Stimulated activated CD4-positive, alpha-beta T cell treated with anti-CD3 and anti-CD28 coated beads, Interleukin-12 subunit alpha, Interleukin-12 subunit beta, amount 100 ng/mL, for 24 hours (primary cell): ENCODE measurements at regions not wholly inside any gene's neighbourhood (a gene's known extent, or its start where the extent isn't known, plus 50 kb on each side); places are given as distances from the start of the nearest gene placed in this dataset.

Experiments
- DNase-seq, 2 experiments: peaks; one replicate each; pipeline ENCODE4 v3.0.0-alpha.2; 2020; ENCODE audit warnings: low read depth in 2 of 2

- DNase-seq, result peak; percentile 24 to 28
These were observed 418.9 kb downstream of the KLF12 start for GRCh38 chr13:73715114-73715910.

- no peak for DNase-seq
These were observed 419.7 kb downstream of the KLF12 start for GRCh38 chr13:73714522-73714921.

- DNase-seq, result peak in 1 of 2 experiments; percentile 20
These were observed 425.7 kb downstream of the KLF12 start for GRCh38 chr13:73708393-73708985.

GRCh38 chr13:73704587-73704986 is 429.6 kb downstream of the KLF12 start:
- DNase-seq, result no peak

- DNase-seq, result no peak
These were observed 430.6 kb downstream of the KLF12 start for GRCh38 chr13:73703606-73704005.

GRCh38 chr13:73702419-73703071 is 431.7 kb downstream of the KLF12 start:
- peak in 1 of 2 experiments; percentile 4 for DNase-seq

- DNase-seq, result no peak
These were observed 433.0 kb downstream of the KLF12 start for GRCh38 chr13:73701160-73701559.

GRCh38 chr13:73698859-73699258 is 435.3 kb downstream of the KLF12 start:
- DNase-seq, result no peak

- DNase-seq, result no peak
These were observed 437.0 kb downstream of the KLF12 start for GRCh38 chr13:73697166-73697565.

GRCh38 chr13:73696713-73697112 is 437.5 kb downstream of the KLF12 start:
- DNase-seq, result no peak

GRCh38 chr13:73696271-73696670 is 437.9 kb downstream of the KLF12 start:
- DNase-seq, result no peak

- DNase-seq, result no peak
These were observed 438.9 kb downstream of the KLF12 start for GRCh38 chr13:73695325-73695724.

- DNase-seq, result no peak
These were observed 441.0 kb downstream of the KLF12 start for GRCh38 chr13:73693215-73693614.

GRCh38 chr13:73691891-73692290 is 442.3 kb downstream of the KLF12 start:
- DNase-seq, result no peak

GRCh38 chr13:73687929-73688328 is 446.3 kb downstream of the KLF12 start:
- DNase-seq, result no peak

GRCh38 chr13:73687087-73687486 is 447.1 kb downstream of the KLF12 start:
- no peak for DNase-seq

GRCh38 chr13:73684750-73685149 is 449.5 kb downstream of the KLF12 start:
- no peak for DNase-seq

- DNase-seq, result no peak
These were observed 449.9 kb downstream of the KLF12 start for GRCh38 chr13:73684286-73684685.

- no peak for DNase-seq
These were observed 450.5 kb downstream of the KLF12 start for GRCh38 chr13:73683746-73684145.

- no peak for DNase-seq
These were observed 452.4 kb downstream of the KLF12 start for GRCh38 chr13:73681779-73682178.

GRCh38 chr13:73681015-73681414 is 453.2 kb downstream of the KLF12 start:
- no peak for DNase-seq

GRCh38 chr13:73677048-73677601 is 457.1 kb downstream of the KLF12 start:
- DNase-seq, result no peak
